HPDE6-E6E7 (cell line): ENCODE measurements at regions not wholly inside any gene's neighbourhood (a gene's known extent, or its start where the extent isn't known, plus 50 kb on each side); places are given as distances from the start of the nearest gene placed in this dataset.
"Not testable (repeated sequence)": the region's sequence is repeated elsewhere in the genome, so short reads cannot be mapped to it uniquely, and the experiment has no call there.

Source experiments
- DNase-seq: peaks from one replicate; pipeline ENCODE4 v3.0.0; 2011; ENCODE audit warnings: missing footprints; ENCODE audit errors: extremely low spot score

DNA sequence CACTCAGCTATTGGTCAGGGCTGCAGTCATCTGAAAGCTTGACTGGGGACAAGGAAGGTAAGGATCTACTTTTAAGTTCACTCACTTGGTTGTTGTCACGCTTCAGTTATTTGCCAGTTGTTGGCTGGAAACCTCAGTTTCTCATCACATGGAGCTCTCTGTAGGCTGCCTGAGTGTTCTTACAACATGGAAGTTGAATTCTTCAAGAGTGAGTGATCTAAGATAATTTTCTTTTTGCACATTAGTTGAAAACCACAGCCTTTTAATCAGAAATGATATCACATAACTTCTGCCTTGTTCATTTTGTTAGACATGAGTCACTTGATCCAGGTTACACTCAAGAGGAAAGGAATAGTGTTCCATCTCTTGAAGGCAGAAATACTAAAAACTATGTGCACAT is 552.7 kb downstream of the RAPGEF2 start:
- DNase-seq: peak; percentile 16

DNA sequence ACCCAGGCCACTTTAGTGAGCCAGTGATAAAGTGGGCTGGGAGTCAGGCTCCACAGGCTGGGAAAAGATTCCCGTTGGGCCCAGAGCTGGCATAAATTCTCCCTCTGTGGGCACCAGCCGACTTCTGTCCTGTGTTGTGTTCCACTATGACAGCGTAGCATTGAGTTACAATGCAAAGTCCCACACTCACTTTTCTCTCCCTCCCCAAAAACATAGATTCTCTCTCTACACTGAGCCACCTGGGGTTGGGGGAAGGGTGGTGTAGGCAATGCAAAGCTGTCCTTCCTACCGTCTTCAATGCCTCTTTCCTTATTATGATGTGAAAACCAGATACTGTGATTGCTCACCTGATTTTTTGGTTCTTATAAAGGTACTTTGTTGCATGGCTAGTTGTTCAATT is 566.2 kb downstream of the RAPGEF2 start:
- no peak for DNase-seq

GRCh38 chr4:159673221-159673620 is 570.3 kb downstream of the RAPGEF2 start:
- no peak for DNase-seq

GRCh38 chr4:159674241-159674640 is 571.4 kb downstream of the RAPGEF2 start:
- DNase-seq: no peak

DNA sequence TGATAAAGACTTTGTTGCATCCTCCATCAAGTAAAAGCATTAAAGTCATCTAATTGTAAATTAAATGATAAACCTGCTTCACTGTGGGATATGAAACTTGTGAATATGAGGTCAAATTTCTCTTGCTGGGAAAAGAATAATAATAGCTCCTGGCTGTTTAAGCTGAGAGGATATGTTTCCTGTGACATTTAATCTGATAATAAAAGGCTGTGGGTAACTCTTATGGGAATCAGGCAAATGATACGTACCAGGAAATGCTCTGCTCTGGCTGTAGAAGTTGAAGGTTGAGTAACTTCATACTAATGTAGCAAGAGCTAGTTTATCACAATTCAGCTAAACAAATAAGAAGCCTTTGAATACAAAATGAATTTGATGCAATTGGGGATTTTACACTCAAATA is 574.6 kb downstream of the RAPGEF2 start:
- no peak for DNase-seq

- no peak for DNase-seq
Observed at GRCh38 chr4:159682996-159683395, 580.1 kb downstream of the RAPGEF2 start.

GRCh38 chr4:159684061-159684460 is 581.2 kb downstream of the RAPGEF2 start:
- DNase-seq: no peak

DNA sequence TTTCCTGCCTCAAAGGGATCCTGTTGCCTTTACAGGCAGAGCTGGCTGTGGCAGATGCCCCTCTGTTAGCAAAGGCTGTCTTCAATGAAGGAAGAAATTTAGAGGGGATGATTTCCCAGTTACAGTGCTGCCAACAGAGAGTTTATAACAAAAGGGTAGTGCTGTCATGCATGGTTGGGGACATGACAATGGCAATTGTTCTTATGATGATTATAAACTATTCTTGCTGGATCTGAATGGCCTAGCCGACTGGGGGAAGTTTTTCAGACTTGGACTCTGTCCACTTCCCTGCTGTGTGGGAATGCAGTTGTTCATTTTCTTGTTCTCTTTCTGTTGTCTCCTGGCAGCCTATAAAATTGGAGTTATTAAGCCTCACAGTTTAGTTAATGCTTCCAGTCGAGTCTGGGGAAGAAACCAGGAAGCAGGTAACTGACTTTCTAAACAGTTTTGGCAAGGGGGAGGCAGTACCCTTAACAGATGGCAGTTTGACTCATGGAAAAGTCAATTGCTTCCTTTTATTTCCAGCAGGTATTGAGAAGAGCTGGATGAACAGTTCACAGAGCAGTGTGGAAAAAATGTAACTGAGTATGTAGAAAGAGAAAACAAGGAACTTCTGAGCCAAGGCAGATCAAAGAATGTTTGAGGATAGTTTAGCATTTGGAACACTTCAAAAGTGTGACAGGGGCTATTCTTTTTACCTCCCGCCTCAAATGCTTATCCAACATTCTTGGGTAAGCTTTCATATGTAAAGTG is 582.6 kb downstream of the RAPGEF2 start:
- no peak for DNase-seq

DNA sequence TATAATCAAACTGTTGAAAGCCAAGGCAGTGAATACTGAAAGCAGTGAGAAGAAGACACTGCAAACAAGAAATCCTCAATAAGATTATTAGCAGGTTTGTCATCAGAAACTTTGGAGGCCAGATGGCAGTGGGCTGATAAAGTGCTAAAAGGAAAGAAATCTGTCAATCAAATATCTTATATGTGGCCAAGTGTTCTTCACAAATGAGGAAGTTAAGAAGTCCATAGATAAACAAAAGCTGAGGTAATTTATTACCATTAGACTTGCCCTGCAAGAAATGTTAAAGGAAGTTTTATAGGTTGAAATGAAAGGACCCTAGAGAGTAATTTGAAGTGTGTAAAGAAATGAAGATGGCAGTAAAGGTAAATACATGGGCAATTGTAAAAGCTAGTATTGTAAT is 586.6 kb downstream of the RAPGEF2 start:
- no peak for DNase-seq

DNA sequence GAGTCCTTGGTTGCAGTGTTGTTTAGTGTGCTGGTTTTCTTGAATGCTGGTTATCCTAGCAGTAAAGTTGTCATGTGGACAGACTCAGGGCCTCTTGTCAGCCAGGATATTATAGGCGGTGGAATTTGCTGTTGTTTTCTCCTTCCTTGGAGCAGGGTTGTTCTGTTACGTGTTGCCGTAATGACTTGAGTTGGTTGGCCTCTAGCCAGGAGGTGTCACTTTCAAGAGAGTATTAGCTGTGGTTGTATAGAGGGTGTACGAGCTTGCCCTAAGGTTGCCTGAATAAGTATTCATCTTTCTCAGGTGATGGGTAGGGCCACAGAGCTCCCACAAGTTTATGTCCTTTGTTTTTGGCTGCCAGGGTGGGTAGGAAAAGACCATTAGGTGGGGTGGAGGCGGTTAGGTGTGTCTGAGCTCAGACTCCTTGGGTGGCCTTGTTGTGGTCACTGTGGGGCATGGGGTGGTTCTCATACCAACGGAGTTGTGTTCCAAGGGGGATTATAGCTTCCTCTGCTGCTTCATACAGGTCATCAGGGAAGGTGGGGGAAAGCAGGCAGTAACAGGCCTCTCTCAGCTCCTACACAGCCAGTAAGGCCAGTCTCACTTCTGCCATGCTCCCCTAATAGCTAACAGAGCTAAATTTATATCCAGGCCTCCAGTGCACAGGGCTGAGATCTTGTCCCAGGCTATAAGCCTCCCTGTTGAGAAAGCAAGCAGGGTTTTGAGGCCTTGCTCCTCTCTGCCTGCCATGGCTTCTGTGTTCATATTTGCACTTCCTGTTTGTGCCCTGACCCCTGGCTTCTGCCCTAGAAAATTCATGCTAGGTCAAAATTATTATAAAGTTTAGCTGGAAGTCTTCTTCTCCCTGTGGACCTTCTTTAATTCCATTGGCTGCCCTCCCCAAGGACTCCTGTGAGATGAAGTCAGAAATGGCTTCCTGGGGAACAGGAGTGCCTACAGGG is 594.7 kb downstream of the RAPGEF2 start:
- no peak for DNase-seq

- DNase-seq: no peak
Observed at GRCh38 chr4:159698336-159698735, 595.5 kb downstream of the RAPGEF2 start.

DNA sequence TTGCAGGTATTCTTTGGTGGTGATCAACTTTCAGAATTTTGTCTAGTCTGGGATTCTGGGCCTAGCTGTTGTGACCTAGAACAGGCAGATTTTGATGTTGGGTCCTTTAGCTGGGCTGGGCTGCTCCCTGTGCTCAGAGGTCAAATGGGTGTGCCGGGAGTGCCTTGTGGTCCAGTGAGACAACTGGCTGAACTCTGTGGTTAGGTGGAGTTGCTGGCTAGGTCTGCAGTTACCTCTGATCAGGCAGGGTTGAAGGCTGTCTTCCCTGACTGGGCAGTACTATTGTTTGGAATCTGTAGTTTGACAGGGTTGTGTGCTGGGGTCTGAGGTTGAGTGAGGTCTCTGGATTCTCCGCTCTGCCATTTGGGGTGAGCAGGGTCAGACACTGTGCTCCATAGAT is 599.3 kb downstream of the RAPGEF2 start:
- DNase-seq: no peak

- no peak for DNase-seq
Observed at GRCh38 chr4:159705334-159705733, 602.5 kb downstream of the RAPGEF2 start.

GRCh38 chr4:159706704-159707103 is 603.8 kb downstream of the RAPGEF2 start:
- DNase-seq: no peak

- DNase-seq: not testable (repeated sequence)
Observed at GRCh38 chr4:159715180-159715579, 612.3 kb downstream of the RAPGEF2 start.

GRCh38 chr4:159719531-159719930 is 616.7 kb downstream of the RAPGEF2 start:
- DNase-seq: no peak

- DNase-seq: no peak
Observed at GRCh38 chr4:159722052-159722451, 619.2 kb downstream of the RAPGEF2 start.

GRCh38 chr4:159722918-159723317 is 620.0 kb downstream of the RAPGEF2 start:
- DNase-seq: no peak

DNA sequence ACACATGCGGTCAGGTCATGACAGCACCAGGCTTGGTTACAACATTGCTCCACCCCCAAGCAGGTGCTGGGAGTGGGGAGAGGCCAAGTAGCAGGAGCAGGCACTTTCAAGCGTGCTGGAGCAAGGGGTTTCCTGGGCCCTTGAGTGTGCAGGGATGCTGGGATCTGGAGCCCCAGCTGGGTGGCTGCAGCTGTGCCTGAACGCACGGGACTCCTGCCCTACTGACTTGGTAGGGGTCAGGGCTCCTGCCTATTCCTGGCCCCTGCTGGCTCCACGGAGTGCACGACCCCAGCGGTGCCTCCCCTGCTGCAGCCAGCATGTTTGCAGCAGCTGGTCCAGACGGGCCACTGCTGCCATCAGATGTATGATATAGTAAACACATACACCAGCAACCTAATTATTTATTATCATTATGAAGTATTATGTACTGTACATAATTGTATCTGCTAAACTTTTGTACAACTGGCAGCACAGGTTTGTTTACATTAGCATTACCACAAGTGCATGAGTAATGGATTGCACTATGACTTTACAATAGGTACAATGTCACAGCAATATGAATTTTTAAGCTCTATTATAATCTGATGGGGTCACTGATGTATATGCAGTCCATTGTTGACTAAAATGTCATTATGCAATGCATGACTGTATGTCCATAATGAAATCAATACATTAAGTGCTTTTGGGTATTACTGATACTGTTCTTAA is 620.6 kb downstream of the RAPGEF2 start:
- DNase-seq: no peak

DNA sequence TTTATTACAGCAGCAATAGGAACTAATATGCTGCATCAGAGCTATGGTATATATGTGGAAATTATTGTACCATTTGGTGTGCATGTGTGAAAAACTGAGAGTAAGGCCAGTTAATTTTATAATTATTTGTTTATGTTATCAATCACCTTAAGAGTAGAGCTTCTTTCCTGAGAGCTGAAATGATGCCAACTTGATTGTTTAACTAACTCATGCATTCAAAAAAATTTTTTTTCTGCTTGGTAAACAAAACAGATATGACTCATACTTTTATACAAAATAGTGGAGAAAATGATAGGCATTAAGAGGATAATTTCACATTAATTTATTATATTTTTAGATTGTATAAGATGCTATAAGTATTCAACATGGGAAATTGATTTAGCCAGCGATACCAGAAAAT is 622.7 kb downstream of the RAPGEF2 start:
- no peak for DNase-seq

DNA sequence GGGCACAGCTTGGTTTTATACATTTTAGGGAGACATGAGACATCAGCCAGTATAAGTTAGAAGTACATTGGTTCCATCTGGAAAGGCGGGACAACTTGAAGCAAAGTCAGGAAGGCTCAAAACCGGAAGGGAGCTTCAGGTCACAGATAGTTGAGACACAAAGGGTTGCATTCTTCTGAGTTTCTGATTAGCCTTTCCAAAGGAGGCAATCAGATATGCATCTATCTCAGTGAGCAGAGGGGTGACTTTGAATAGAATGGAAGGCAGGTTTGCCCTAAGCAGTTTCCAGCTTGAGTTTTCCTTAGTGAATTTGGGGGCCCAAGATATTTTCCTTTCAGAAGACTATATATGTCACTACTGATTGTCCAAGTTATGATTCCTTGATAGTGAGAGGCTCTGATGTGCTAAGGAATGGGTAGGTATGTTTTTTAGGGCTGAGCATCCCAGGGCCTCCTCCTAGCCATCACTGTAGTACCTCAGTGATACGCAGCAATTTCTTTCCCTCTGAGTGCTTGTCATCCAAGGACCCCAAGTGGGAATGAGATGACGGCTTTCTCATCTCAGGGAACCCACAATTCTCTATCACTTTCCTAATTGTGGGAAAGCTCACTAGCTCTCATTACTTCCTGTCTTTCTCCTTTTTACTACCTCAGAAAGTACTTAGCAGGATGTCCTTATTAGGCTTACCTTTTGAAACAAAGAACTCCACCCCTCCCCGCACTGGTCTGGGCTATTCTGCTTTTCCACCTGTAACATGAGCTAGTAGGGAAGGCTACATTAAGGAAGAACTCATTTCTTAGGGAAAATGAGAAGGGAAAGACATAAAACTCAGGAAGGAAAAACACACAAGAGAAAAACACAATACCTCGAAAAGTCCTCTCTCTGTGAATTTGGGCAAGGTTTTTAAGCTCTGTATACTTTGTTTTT is 632.7 kb downstream of the RAPGEF2 start:
- DNase-seq: no peak
